GM19468 (cell line): ENCODE measurements at regions not wholly inside any gene's neighbourhood (a gene's known extent, or its start where the extent isn't known, plus 50 kb on each side); places are given as distances from the start of the nearest gene placed in this dataset.

Experiments
- ATAC-seq: cut with Tn5 transposase; IDR thresholded peaks from one replicate; pipeline ENCODE4 v1.9.1; 2021; ENCODE audit warnings: mild to moderate bottlenecking, moderate library complexity, moderate number of reproducible peaks; ENCODE audit not compliant: unreplicated experiment; ENCODE audit errors: extremely low read depth

GRCh38 chr14:56878766-56879165 is 68.5 kb upstream of the OTX2 start:
- ATAC-seq: no peak

DNA sequence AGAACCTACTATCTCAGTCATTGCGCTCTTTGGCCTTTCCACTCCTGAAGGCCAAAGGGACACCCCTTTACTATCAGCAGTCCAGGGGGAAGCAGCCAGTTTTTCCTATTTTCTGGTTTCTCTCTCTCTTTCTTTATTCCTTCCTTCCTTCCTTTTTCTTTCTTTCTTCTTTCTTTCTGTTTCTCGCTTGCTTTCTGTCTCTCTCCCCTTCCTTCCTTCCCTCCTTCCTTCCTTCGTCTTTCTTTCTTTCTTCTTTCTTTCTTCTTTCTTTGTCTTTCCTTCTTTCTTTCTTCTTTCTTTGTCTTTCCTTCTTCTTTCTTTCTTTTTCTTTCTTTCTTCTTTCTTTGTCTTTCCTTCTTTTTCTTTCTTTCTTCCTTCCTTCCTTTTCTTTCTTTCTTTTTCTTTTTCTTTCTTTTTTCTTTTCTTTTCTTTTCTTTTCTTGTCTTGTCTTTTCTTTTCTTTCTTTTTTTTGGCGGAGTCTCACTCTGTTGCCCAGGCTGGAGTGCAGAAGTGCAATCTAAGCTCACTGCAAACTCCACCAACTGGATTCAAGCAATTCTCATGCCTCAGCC is 64.9 kb upstream of the OTX2 start:
- ATAC-seq: no peak

- no peak for ATAC-seq
These were observed 64.1 kb upstream of the OTX2 start for GRCh38 chr14:56874375-56874774.

GRCh38 chr14:56870336-56870735 is 60.1 kb upstream of the OTX2 start:
- no peak for ATAC-seq

- no peak for ATAC-seq
These were observed 58.4 kb upstream of the OTX2 start for GRCh38 chr14:56868660-56869059.

DNA sequence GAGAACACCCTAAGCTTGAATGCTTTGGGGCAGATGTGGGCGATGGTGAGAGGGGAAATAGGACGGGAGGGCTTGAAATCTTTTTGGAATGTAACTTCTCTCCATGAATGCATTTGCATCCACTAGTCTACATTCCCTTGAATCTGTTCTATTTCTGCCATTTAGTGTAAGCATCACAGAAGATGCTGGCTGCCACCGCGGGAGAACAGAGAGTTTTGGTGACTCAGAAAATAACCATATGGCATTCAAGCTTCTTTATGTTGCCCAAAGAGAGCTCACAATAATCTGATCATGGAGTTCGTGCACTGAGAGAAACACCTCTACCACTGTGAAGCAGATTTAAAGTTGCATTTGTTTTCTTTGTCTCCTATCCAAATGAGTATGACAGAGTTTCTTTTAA is 52.6 kb upstream of the OTX2 start:
- no peak for ATAC-seq

- ATAC-seq: no peak
These were observed 50.2 kb upstream of the OTX2 start for GRCh38 chr14:56860441-56860840.
